ENCODE measurements at regions not wholly inside any gene's neighbourhood (a gene's known extent, or its start where the extent isn't known, plus 50 kb on each side); places are given as distances from the start of the nearest gene placed in this dataset.
"Not testable (repeated sequence)": the region's sequence is repeated elsewhere in the genome, so short reads cannot be mapped to it uniquely, and the experiment has no call there.

GRCh38 chr11:106280036-106280435, 202.6 kb downstream of the AASDHPPT start:
- no peak for DNase-seq

GRCh38 chr11:106281455-106282173, 204.2 kb downstream of the AASDHPPT start:
- DNase-seq, result peak; percentile 78

GRCh38 chr11:106286881-106287504, 209.5 kb downstream of the AASDHPPT start:
- DNase-seq, result no peak

- no peak for DNase-seq
These were observed 210.6 kb downstream of the AASDHPPT start for GRCh38 chr11:106288057-106288456.

- no peak for DNase-seq
These were observed 211.4 kb downstream of the AASDHPPT start for GRCh38 chr11:106288822-106289387.

GRCh38 chr11:106292526-106292925, 215.1 kb downstream of the AASDHPPT start:
- DNase-seq, result no peak

GRCh38 chr11:106295974-106296373, 218.5 kb downstream of the AASDHPPT start:
- no peak for DNase-seq

- DNase-seq, result no peak
These were observed 225.0 kb downstream of the AASDHPPT start for GRCh38 chr11:106302416-106302815.

GRCh38 chr11:106304274-106304673, 226.8 kb downstream of the AASDHPPT start:
- DNase-seq, result peak; percentile 86

GRCh38 chr11:106305458-106305857, 228.0 kb downstream of the AASDHPPT start:
- DNase-seq, result no peak

GRCh38 chr11:106306942-106307341, 229.5 kb downstream of the AASDHPPT start:
- DNase-seq, result peak; percentile 19

GRCh38 chr11:106309070-106309684, 231.7 kb downstream of the AASDHPPT start:
- DNase-seq, result no peak

GRCh38 chr11:106311531-106312230, 234.2 kb downstream of the AASDHPPT start:
- DNase-seq, result no peak

- not testable (repeated sequence) for DNase-seq
These were observed 239.8 kb downstream of the AASDHPPT start for GRCh38 chr11:106317208-106317773.

GRCh38 chr11:106321601-106322000, 244.1 kb downstream of the AASDHPPT start:
- DNase-seq, result no peak

- no peak for DNase-seq
These were observed 244.6 kb downstream of the AASDHPPT start for GRCh38 chr11:106322106-106322505.

- no peak for DNase-seq
These were observed 248.6 kb downstream of the AASDHPPT start for GRCh38 chr11:106326087-106326486.

- no peak for DNase-seq
These were observed 249.7 kb downstream of the AASDHPPT start for GRCh38 chr11:106327134-106327533.

- no peak for DNase-seq
These were observed 250.2 kb downstream of the AASDHPPT start for GRCh38 chr11:106327637-106328036.

- no peak for DNase-seq
These were observed 252.0 kb downstream of the AASDHPPT start for GRCh38 chr11:106329273-106330018.

GRCh38 chr11:106331176-106331575, 253.7 kb downstream of the AASDHPPT start:
- no peak for DNase-seq

GRCh38 chr11:106333678-106334077, 256.2 kb downstream of the AASDHPPT start:
- no peak for DNase-seq
